Renal cortex interstitium (tissue), 11 donors: ENCODE measurements at regions not wholly inside any gene's neighbourhood (a gene's known extent, or its start where the extent isn't known, plus 50 kb on each side); places are given as distances from the start of the nearest gene placed in this dataset.
A peak's percentile ranks its signal among the peaks of the same experiment; 100 is the strongest.

ENCODE experiments used
- DNase-seq, 11 donors: peaks; one replicate each; pipeline ENCODE4 v3.0.0-alpha.2; 2013; ENCODE audit warnings: low read depth in 9 of 11, low spot score in 4 of 11; ENCODE audit errors: extremely low read depth in 1 of 11

DNA sequence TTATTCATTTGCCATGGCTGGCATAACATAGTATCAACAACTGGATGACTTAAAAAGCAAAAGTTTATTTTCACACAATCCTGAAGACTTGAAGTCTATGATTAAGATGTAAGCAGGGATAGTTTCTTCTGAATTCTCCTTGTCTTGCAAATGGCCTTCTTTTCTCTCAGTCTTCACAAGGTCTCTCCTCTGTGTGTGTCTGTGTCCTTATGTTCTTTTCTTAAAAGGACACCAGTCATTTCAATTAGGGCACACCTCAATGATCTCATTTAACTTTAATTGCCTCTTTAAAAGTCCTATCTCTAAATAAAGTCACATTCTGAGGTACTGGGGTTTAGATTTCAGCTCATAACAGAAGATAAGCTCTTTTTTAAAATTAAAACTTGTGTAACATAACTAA lies 399.7 kb downstream of the PABPC4L start:
- DNase-seq, result no peak

DNA sequence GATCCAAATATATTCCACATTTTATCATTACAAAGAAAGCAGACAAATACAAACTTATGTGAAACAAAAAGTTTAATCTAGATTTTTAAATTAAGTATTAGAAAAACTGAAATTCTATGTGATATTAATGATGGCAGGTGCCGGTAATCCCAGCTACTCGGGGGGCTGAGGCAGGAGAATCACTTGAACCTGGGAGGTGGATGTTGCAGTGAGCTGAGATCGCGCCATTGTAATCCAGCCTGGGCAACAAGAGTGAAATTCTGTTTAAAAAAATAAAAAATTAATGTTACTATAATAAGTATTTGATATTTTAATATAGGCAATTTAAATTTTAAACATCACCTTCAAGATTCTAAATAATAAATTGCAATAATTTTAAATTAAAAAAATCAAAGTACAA lies 400.6 kb downstream of the PABPC4L start:
- no peak for DNase-seq

DNA sequence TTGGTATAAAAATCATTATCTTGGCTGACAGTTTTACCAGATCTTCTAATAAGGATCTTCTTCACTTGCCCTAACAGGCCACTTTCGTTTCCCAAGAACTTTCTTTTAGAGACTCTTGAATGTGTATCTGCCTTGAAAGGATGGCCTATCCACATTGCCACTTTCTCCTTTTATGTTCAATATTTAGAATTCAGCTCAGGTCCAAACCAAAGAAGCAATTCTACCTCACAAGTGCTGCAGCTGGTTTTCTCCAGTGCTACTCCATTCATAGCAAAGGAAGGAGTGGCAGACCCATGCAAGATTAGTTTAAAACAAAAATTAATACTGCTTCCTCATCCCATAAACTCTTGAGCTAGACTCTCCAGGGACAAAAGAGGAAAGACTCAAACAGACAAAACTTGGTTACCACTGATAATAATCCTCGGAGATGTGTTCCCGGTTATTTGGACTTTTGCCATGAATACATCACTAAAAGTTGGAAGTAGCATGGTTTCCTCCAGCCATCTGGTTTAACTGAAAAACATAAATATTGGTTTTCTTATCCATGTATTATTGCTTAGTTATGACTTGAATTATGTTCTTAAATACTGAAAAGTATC lies 401.8 kb downstream of the PABPC4L start:
- DNase-seq, result no peak

DNA sequence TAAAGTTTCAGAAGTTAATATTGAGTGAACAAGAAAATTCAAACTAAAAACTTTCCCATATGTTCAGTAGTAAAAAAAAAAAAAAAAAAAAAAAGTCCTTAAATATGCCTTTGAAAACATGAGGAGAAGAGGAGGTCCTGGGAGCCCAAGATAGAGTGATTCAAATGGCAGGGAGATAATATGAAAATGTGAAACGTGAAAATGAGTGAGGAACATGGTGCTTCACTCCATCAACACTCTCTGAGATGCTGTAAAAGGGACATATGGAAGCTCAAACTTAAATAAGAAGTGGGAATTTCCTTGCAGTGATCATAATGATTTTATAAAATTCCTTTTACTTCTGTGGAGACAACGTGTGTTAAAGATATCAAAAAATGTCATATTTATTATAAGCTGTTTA lies 423.9 kb downstream of the PABPC4L start:
- no peak for DNase-seq

DNA sequence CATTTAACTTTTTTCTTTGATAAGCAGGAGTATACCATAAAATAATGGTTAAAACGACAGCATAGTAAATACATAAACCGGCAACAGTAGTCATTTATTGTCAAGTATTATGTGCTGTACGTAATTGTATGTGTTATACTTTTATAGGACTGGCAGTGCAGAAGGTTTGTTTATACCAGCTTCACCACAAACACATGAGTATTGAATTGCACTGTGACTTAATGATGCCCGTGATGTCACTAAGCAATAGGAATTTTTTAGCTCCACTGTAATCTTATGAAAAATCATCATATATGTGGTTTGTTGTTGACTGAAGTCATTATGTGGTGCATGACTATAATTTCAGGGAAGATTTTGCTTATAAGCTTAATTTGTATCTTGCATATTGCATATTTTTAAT lies 424.6 kb downstream of the PABPC4L start:
- no peak for DNase-seq

DNA sequence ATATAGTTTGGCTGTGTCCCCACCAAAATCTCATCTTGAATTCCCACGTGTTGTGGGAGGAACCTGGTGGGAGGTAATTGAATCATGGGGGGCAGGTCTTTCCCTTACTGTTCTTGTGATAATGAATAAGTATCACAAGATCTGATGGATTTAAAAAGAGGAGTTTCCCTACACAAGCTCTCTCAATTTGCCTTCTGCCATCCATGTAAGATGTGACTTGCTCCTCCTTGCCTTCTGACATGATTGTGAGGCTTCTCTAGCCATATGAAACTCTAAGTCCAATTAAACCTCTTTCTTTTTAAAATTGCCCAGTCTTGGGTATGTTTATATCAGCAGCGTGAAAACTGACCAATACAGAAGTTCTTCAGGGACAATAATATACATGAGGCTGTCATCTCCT lies 425.1 kb downstream of the PABPC4L start:
- DNase-seq, result no peak

DNA sequence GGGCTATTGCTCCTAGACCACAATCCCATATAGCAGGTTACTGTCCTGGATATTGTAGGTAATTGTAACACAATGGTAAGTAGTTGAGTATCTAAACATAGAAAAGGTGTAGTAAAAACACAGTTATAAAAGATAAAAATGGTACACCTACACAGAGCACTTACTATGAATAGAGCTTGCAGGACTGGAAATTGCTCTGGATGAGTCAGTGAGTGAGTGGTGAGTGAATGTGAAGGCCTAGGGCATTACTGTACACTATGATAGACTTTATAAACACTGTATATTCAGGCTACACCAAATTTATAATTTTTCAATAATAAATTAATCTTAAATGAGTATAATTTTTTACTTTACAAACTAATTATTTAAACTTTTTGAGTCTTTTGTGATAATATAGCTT lies 425.7 kb downstream of the PABPC4L start:
- no peak for DNase-seq

DNA sequence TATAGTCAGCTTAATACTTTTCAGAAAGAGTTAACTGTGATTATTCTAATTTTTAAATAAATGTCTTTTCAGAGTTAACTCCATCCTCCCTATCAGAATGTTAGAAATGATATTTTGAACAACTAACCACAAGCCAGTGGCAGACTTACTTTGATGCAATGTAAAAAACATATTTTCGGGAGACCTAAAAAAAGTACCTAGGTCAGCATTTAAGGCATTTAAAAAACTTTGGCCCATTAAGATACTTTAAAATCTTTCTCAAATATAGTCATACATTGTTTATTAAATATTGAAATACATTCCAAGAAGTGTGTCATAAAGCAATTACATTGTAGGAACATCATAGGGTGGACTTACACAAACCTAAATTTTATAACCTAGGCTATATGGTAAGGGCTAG lies 426.1 kb downstream of the PABPC4L start:
- no peak for DNase-seq

DNA sequence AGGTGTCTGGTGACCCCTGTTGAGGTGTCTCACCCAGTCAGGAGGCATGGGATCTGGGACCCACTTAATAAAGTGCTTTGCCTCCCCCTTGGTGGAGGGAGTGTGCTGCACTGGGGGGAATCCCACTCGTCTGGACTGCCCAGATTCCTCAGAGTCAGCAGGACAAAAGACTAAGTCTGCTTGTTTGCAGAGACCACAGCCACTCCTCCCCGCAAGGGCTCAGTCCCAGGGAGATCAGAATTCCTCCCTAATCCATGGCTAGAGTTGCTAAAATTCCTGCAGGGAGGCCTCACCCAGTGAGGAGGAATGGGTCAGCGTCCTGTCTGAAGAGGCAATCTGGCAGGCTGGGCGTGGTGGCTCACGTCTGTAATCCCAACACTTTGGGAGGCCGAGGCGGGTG lies 442.2 kb downstream of the PABPC4L start:
- DNase-seq, result no peak

DNA sequence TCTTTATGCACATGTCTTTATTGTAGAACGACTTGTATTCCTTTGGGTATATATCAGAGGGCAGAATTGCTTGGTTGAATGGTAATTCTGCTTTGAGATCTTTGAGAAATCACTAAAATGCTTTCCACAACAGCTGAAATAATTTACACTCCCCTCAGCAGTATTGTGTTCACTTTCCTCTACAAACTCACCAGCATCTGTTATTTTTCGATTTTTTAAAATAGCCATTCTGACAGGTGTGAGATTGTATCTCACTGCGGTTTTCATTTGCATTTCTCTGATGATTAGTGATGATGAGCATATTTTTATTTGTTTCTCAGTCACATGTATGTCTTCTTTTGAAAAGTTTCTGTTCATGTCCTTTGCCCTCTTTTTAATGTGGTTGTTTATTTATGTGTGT lies 459.8 kb downstream of the PABPC4L start:
- no peak for DNase-seq

DNA sequence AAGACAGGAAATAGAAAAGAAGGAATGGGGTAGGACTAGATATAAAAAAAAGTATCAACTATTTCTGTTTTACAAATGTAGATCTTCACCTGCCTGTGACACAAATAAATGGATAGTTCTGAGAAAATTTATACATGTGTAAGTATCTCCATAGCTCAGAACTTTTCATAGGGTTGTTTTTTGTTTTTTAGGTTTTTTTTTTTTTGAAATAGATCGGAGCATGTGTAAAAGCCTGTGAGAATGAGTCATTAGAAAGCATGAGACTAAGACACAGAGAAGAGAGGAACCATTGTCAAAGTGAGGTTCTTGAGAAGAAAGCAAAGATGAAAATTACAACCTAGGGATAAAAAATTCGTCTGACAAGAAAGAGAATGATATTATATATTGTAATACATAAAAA lies 481.6 kb downstream of the PABPC4L start:
- DNase-seq, result no peak

DNA sequence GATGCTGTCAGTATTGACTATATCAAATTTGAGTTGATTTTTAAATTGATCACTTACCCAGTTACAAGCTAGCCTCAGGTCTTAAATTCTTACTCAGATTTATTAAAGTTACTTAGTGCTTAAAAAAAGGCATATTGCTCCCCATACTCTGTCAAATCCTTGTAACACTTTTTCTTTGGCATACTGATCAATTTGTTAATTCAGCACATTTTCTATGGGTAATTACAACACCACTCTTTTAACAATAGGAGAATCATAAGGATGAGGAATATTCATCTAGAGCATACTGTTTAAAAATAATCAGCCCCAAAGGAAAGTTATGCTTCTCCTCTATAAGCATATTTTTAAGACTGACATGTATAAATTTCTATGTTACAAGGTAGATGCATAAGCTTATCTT lies 482.5 kb downstream of the PABPC4L start:
- DNase-seq, result no peak

DNA sequence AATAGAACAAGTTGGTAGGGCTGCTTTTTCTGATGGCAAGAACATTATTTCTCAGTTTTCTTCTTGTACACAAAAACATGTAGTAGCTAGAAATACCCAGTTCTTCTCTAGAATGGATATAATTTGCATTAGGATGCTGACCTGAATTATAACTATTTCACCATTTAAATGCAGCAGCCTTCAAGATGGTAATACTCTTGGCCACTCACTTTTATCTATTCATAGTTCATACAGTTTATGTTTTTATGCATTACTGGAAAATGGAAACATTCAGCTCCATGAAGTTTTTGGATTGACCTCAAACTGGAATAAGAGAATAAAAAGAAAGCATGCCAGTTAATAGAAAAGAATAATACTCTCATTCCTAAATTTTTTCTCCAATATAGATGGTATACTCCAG lies 487.4 kb downstream of the PABPC4L start:
- DNase-seq, result no peak

DNA sequence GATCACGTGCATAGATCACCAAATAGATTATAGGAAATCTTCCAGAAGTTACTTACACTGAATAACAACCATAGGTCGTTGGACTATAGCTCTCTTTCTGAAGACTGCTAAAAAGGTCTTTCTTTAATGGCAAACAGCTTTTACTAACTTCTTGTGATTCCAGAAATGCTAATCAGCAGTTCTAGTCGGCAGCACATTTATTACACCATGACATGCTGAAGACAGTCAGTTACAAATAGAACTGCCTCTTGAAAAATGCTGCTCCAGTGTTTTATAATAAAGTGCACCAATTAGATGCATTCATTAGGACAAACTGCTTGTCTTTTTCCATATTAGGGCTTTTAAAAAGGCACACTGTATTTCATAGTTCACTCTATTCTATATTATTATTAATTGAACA lies 488.2 kb downstream of the PABPC4L start:
- DNase-seq, result no peak

DNA sequence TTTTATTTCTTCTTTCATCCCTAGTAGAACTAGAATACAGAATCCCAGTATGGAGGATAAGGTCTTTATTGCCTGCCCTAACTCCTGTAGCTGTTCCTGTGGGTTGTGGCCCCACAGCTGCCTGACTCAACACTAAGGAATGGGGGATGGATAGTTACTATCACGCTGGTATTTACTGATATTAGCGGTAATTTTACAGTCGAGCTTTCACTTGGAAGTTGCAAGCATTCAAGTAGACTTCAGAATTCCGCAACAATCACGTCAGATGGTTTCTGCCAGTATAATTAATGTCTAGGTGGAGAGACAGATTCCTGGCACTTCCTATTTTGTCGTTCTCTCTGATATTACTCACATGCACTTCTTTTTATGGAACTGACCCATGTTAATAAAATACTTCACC lies 489.8 kb downstream of the PABPC4L start:
- DNase-seq, result no peak

DNA sequence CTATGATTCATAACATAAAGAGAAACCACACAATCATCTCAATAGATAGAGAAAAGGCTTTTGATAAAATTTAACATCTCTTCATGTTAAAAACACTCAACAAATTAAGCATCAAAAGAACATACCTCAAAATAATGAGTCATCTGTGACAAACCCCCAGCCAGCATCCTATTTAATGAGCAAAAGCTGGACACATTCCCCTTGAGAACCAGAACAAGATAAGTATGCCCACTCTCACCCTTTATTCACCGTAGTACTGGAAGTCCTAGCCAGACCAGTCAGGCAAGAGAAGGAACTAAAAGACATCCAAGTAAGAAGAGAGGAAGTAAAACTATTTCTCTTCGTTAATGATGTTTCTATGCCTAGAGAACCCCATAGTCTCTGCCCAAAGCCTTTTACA lies 507.2 kb downstream of the PABPC4L start:
- no peak for DNase-seq

DNA sequence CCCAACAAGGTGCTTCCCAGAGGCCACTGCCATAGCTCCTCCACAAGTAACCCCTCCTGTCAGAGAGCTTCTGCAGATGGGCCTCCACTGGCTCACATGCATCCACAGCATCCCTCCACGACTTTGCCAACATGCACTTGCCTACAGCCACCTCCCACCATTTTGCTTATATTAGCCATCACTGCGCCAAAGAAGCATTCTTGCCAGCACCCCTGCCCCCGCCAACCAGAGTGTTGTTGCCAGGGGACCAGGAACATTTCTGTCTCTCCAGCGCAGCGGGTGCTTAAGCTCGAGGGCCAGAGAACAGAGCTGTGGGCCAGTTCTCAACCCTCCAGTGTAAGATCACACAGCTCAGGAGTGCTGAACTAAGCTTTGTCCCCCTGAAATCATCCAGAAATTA lies 517.6 kb downstream of the PABPC4L start:
- no peak for DNase-seq

DNA sequence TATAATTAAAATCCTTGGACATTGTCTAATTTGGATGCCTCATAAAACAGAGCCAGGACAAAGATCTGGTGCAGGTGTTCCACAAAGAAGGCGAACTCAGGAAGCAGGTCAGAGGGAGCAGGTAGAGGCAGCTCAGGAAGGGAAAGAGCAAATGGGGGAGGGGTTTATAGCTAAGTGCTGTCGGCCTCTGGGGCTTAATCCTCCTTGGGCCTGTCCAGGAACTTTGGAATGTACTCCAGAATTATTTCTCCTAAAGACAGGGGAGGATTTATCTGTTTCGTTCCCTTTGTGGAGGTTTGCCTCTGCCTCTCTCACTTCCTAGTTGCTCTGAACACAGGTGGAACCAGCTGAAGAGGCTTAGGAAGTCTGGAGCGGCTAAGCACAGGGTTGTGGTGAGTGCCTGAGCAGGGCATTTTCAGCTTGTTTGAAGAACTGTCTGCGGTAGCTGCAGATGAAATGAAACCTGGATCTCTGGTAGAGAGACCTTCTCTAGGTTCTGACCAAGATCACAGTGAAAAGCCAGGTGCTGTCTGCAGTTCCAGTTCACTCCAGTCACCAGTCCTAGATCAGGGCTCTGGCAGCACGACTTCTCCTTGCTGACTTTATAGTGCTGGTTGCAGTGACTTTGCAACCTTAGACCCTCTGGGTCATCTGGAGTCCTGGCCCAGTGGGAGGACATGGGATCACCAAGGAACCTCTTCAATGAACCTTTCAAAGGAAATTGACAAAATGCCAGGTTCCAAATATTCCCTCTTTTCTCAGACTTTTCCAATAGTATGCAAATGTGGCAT lies 519.2 kb downstream of the PCDH10 start:
- DNase-seq, result no peak

DNA sequence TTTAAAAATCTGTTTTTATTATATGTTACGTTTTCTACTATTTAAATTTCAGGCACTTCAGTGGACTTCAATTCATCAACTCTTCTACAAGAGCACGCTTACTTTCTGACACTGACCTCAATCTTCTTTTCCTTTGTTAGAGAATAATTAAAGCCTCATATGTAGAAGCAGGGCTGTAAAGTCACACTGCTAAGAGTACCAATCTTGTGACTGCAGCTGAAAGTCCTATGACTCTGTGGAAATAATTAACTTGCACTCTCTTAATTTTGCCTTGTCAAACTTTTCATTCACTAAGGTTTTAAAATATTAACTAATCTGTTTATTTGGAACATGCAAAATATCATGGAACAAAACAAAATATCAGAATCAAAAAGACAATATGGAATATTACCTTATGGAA lies 498.1 kb downstream of the PCDH10 start:
- no peak for DNase-seq

DNA sequence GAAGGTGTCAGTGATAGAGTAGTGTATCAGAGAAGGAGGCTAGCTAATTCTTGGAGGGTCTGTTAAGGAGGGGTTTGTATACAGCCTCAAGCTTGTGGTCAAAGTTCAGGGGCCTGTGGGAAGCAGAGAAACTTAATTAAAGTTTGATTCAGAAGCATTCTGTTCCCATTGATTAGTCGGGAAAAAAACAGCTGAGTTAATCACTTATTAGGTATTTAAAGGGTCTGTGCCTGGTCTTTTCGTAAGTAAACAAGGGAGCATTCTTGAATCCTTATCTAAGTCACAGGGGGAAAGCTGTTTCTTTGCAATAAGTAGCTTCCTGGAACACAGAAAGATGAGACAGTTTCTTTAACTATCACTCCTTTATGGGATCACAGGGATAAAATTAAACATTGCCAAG lies 492.1 kb downstream of the PCDH10 start:
- DNase-seq, result no peak

DNA sequence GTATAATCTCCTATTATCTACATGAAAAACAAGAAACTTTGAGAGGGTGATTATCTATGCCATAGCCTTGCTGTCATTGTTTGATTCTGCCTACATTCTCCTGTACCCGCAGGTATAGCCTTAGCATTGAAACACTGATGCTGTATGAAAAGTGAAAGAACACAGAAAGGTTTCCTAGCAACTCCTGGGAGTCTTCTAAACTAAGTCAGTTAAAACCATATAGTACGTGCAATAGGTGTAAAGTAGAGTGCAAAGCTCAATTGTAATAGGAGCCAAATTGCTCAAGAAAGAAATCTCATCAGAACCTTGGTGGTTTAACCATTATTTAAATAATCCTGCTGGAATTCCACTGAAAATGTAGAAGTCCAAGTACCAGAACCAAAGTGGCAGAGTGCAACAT lies 489.7 kb downstream of the PCDH10 start:
- DNase-seq, result peak in 1 of 11 donors; percentile 31
